ENCODE measurements at regions not wholly inside any gene's neighbourhood (a gene's known extent, or its start where the extent isn't known, plus 50 kb on each side); places are given as distances from the start of the nearest gene placed in this dataset.

DNA sequence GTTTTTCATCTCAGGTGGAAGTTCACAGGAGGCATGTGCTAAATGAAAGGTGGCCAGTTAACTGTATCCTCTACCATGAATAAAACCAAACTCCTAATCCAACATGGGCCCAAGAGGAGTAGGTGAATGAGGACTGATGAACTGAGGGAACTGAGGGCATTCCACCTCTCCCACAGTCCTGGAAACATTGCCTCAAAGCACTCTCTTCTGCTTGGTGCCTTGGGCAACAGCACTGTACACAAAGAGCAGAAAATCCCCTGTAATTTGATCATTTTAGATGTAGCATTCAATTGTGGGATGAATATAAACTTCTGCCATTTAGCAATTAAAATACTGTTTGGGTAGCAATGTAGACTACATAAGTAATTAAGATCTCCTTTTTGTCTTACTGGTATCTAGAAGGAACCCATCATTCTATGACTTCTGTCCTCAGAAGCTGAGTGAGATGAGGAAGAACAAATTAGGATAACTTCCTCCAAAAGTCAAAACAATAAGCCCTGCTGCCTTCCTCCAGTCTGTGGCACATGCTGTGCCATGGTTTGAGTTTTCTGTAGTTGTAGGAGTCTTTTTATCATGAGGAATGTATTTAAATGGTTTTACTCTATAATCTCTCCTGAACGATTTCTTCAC, 86.7 kb upstream of the ZEB2 start:
- Histone ChIP-seq H3K27ac (ENCODE audit: low read depth in 1 of 3, low read length in 2 of 3) (peak overlapping the region in 1 of 3 donors; percentile 80), H3K4me3 (ENCODE audit: low read depth in 1 of 3, low read length in 3 of 3) (no peak overlapping the region), H3K36me3 (ENCODE audit: control insufficient read depth in 3 of 3, insufficient read depth in 2 of 3, low read depth in 1 of 3, low read length in 3 of 3) (no peaks in the 10 kb centered on the region), H3K27me3 (ENCODE audit: control insufficient read depth in 3 of 3, insufficient read depth in 3 of 3, low read length in 3 of 3) (no peaks in the 10 kb centered on the region), H3K4me1 (ENCODE audit: control insufficient read depth in 3 of 3, insufficient read depth in 2 of 3, low read depth in 1 of 3, low read length in 2 of 3) (no peaks in the 10 kb centered on the region), H3K9me3 (ENCODE audit: control insufficient read depth in 2 of 2, insufficient read depth in 1 of 2, low read depth in 1 of 2, low read length in 1 of 2) (no peaks in the 10 kb centered on the region)
- WGBS, 3 donors: 43 to 86% (median 76%) methylated on average over 1 of the region's 1 CpG
- DNase-seq: no peak
- no peak for FAIRE-seq

DNA sequence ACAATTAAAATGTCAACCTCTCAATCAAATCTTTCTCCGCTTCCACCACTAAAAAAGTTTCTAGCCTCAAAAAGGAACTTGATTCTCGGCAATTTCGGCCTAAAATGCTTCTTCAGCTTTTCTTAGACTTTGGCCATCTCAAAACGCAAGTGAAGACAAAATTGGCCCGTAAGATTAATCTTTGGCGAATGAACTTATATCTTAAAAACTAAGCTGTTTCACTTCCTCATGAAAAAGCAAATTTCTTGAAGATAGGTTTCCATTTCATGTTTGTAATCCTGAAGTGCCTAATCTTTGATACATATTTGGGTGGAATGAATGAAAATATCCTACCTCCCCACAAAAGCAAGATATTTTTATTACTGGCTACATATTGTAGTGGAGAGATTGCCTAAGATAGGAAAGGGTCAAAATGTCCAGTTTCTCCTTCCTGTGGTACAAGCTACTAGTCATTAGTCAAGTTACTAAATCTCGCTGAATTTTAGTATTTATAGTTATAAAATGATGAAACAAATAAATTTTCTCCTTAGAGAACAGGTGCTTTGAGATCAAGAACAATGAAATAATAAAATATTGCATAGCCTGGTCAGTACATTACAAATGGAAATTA, 85.4 kb upstream of the ZEB2 start:
- Histone ChIP-seq H3K4me3 (ENCODE audit: low read depth in 1 of 3, low read length in 3 of 3) (no peak overlapping the region), H3K9me3 (ENCODE audit: control insufficient read depth in 2 of 2, insufficient read depth in 1 of 2, low read depth in 1 of 2, low read length in 1 of 2) (no peaks in the 10 kb centered on the region), H3K27ac (ENCODE audit: low read depth in 1 of 3, low read length in 2 of 3) (no peak overlapping the region), H3K36me3 (ENCODE audit: control insufficient read depth in 3 of 3, insufficient read depth in 2 of 3, low read depth in 1 of 3, low read length in 3 of 3) (no peaks in the 10 kb centered on the region), H3K4me1 (ENCODE audit: control insufficient read depth in 3 of 3, insufficient read depth in 2 of 3, low read depth in 1 of 3, low read length in 2 of 3) (no peaks in the 10 kb centered on the region), H3K27me3 (ENCODE audit: control insufficient read depth in 3 of 3, insufficient read depth in 3 of 3, low read length in 3 of 3) (no peaks in the 10 kb centered on the region)
- FAIRE-seq: no peak
- WGBS, 3 donors: 79 to 84% (median 84%) methylated on average over 7 of the region's 7 CpGs
- DNase-seq: no peak

DNA sequence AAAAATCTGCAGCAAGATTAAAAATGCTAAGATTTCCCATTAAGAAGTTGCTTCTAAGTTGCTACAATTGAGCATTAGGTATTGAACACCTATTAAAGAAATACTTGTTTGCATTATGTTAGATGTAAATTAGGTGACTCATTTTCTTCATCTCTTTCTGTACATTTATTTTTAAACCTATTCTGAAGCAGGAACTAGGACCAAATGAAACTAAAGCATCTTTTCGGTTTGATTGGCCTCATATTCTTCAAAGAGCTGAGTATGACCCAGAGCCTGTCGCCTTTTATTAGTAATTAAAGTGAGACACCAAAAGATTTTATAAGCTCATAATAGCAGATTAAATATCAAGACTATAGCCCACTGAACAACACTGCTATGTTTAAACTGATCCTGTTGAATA, 83.4 kb upstream of the ZEB2 start:
- H3K4me3 ChIP-seq (ENCODE audit: low read depth in 1 of 3, low read length in 3 of 3): no peak overlapping the region
- FAIRE-seq (no peak), DNase-seq (no peak)
- H3K36me3 ChIP-seq (ENCODE audit: control insufficient read depth in 3 of 3, insufficient read depth in 2 of 3, low read depth in 1 of 3, low read length in 3 of 3): no peaks in the 10 kb centered on the region
- no peak overlapping the region for H3K27ac ChIP-seq (ENCODE audit: low read depth in 1 of 3, low read length in 2 of 3)
- H3K27me3 ChIP-seq (ENCODE audit: control insufficient read depth in 3 of 3, insufficient read depth in 3 of 3, low read length in 3 of 3): no peaks in the 10 kb centered on the region
- no peaks in the 10 kb centered on the region for H3K9me3 ChIP-seq (ENCODE audit: control insufficient read depth in 2 of 2, insufficient read depth in 1 of 2, low read depth in 1 of 2, low read length in 1 of 2)
- no peaks in the 10 kb centered on the region for H3K4me1 ChIP-seq (ENCODE audit: control insufficient read depth in 3 of 3, insufficient read depth in 2 of 3, low read depth in 1 of 3, low read length in 2 of 3)
- WGBS, 3 donors: 70 to 84% (median 79%) methylated on average over 2 of the region's 2 CpGs

DNA sequence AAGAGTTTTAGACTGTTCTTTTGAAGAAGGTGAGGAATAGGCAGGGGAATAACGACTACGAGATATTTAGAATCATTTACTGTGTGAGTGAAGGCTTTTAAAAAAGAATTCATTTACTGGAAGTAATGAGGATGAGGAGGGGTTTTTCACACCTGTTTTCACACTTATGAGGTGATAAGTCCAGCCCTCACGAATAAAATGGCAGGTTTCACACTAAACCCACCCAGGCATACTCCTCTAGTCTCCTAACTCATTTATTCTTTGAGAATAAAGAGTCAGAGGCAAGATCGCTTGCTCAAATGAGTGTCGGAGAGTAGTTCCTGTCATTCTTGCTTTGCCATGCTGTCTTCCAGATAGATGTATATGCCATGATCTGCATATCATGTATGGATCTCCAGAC, 79.0 kb upstream of the ZEB2 start:
- H3K4me1 ChIP-seq (ENCODE audit: control insufficient read depth in 3 of 3, insufficient read depth in 2 of 3, low read depth in 1 of 3, low read length in 2 of 3): peaks cover 0 to 6% (median 0%) of the 10 kb centered on the region in 3 donors
- H3K4me3 ChIP-seq (ENCODE audit: low read depth in 1 of 3, low read length in 3 of 3): no peak overlapping the region
- DNase-seq (no peak), FAIRE-seq (no peak)
- no peaks in the 10 kb centered on the region for H3K36me3 ChIP-seq (ENCODE audit: control insufficient read depth in 3 of 3, insufficient read depth in 2 of 3, low read depth in 1 of 3, low read length in 3 of 3)
- WGBS, 3 donors: 59 to 72% (median 62%) methylated on average over 5 of the region's 5 CpGs
- H3K27ac ChIP-seq (ENCODE audit: low read depth in 1 of 3, low read length in 2 of 3): no peak overlapping the region
- no peaks in the 10 kb centered on the region for H3K9me3 ChIP-seq (ENCODE audit: control insufficient read depth in 2 of 2, insufficient read depth in 1 of 2, low read depth in 1 of 2, low read length in 1 of 2)
- no peaks in the 10 kb centered on the region for H3K27me3 ChIP-seq (ENCODE audit: control insufficient read depth in 3 of 3, insufficient read depth in 3 of 3, low read length in 3 of 3)

DNA sequence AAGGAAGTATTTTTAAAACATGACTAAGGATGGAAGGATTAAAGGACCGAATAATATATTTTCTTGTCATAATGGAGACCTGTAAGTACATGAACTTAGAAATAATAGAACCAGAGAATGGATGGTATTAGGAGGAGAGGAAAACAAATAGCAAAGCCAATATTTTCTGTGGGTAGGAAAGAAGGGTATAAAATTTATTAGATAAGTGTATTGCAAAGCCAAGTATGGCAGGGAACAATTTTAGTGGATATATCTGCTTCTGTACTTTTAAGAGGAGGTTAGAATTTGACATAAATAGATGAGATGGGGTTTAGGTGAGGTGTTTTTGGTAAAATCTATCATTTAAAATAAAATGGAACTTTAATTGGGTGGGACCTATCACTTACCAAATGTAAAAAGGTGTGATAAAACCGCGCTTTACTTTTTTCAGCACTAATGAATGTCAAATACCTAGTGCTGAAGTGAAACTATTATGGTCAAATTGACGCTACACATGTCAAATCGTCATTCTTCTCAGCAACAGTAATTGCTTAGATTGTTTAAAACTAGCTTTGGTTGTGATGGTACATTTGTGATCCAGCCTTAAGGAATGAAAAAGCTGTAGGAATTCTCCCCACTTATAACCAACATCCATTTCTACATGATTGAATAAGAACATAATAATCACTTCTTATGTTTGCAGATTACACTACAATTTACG, 78.1 kb upstream of the ZEB2 start:
- no peak overlapping the region for H3K27ac ChIP-seq (ENCODE audit: low read depth in 1 of 3, low read length in 2 of 3)
- H3K4me3 ChIP-seq (ENCODE audit: low read depth in 1 of 3, low read length in 3 of 3): no peak overlapping the region
- WGBS, 3 donors: 71 to 76% (median 74%) methylated on average over 6 of the region's 6 CpGs
- peaks cover 0 to 6% (median 0%) of the 10 kb centered on the region in 3 donors for H3K4me1 ChIP-seq (ENCODE audit: control insufficient read depth in 3 of 3, insufficient read depth in 2 of 3, low read depth in 1 of 3, low read length in 2 of 3)
- no peaks in the 10 kb centered on the region for H3K9me3 ChIP-seq (ENCODE audit: control insufficient read depth in 2 of 2, insufficient read depth in 1 of 2, low read depth in 1 of 2, low read length in 1 of 2)
- DNase-seq (no peak), FAIRE-seq (no peak)
- H3K36me3 ChIP-seq (ENCODE audit: control insufficient read depth in 3 of 3, insufficient read depth in 2 of 3, low read depth in 1 of 3, low read length in 3 of 3): no peaks in the 10 kb centered on the region
- H3K27me3 ChIP-seq (ENCODE audit: control insufficient read depth in 3 of 3, insufficient read depth in 3 of 3, low read length in 3 of 3): no peaks in the 10 kb centered on the region

DNA sequence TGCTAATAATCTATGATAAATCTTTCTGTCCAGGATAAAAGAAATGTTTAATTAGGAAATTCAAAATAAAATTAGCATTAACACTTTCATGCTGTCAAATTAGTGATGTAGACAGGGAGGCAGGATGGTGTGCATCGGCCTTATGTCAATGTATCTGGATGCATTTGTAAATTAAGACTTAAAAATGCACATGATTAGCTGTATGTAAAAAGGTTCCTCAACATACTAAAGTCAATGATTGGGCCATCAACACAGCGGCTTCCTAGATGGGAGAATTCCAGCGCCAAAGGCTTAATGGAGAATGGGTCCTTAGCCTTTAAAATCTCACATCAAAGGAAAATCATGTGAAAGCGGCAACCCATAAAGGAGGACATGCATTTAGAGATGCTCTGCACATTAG, 77.5 kb upstream of the ZEB2 start:
- 67 to 69% (median 69%) methylated on average over 4 of the region's 4 CpGs for WGBS, 3 donors
- no peaks in the 10 kb centered on the region for H3K36me3 ChIP-seq (ENCODE audit: control insufficient read depth in 3 of 3, insufficient read depth in 2 of 3, low read depth in 1 of 3, low read length in 3 of 3)
- no peak for FAIRE-seq

DNA sequence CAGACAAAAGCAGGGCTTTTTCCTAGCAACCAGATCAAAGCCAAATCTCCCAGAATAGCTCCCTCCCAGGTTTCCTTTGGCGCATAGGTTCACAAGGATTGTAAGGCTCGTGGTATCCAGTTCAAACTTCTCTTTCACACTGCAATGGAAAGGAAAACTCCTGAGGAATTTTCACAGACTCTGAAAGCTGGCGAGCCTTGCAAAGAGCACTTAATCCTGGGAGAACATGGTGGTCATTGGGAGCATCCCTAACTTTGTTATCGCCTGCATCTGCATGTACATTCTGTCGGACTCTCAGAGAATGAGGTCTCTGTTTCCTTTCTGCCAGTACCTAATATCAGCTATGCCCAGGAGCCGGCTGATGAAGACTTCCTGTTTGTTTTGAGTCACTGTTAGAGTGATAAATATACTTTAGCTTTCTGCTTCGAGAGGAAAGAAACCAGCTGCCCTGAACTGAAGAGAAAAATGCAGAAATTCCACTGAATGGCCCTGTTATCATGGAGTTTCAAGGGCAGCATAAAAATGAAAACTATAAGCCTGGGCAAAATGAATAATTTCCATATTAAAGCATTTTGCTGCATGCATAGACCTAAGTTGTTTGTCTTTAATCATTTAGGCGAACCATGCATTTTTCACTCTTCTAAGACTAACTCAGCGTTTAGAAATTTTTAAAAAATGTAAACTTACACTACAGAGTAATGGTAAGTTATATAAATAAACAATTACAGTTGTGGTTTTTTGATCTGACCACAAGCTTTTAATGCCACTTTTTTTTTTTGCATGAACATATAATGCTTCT, 76.4 kb upstream of the ZEB2 start:
- FAIRE-seq (no peak), DNase-seq (peak in 1 of 2 donors; percentile 4)
- WGBS, 3 donors: 31 to 34% (median 32%) methylated on average over 9 of the region's 9 CpGs
- Histone ChIP-seq H3K27me3 (ENCODE audit: control insufficient read depth in 3 of 3, insufficient read depth in 3 of 3, low read length in 3 of 3) (no peaks in the 10 kb centered on the region), H3K36me3 (ENCODE audit: control insufficient read depth in 3 of 3, insufficient read depth in 2 of 3, low read depth in 1 of 3, low read length in 3 of 3) (no peaks in the 10 kb centered on the region), H3K9me3 (ENCODE audit: control insufficient read depth in 2 of 2, insufficient read depth in 1 of 2, low read depth in 1 of 2, low read length in 1 of 2) (no peaks in the 10 kb centered on the region), H3K4me1 (ENCODE audit: control insufficient read depth in 3 of 3, insufficient read depth in 2 of 3, low read depth in 1 of 3, low read length in 2 of 3) (peaks cover 0 to 6% (median 0%) of the 10 kb centered on the region in 3 donors), H3K27ac (ENCODE audit: low read depth in 1 of 3, low read length in 2 of 3) (peak overlapping the region in 1 of 3 donors; percentile 58), H3K4me3 (ENCODE audit: low read depth in 1 of 3, low read length in 3 of 3) (no peak overlapping the region)

More for the DNA sequence above, 77.5 kb upstream of the ZEB2 start:
- peaks cover 0 to 6% (median 0%) of the 10 kb centered on the region in 3 donors for H3K4me1 ChIP-seq (ENCODE audit: control insufficient read depth in 3 of 3, insufficient read depth in 2 of 3, low read depth in 1 of 3, low read length in 2 of 3)
- no peak for DNase-seq
- H3K9me3 ChIP-seq (ENCODE audit: control insufficient read depth in 2 of 2, insufficient read depth in 1 of 2, low read depth in 1 of 2, low read length in 1 of 2): no peaks in the 10 kb centered on the region
- no peak overlapping the region for H3K4me3 ChIP-seq (ENCODE audit: low read depth in 1 of 3, low read length in 3 of 3)
- H3K27me3 ChIP-seq (ENCODE audit: control insufficient read depth in 3 of 3, insufficient read depth in 3 of 3, low read length in 3 of 3): no peaks in the 10 kb centered on the region
- no peak overlapping the region for H3K27ac ChIP-seq (ENCODE audit: low read depth in 1 of 3, low read length in 2 of 3)

DNA sequence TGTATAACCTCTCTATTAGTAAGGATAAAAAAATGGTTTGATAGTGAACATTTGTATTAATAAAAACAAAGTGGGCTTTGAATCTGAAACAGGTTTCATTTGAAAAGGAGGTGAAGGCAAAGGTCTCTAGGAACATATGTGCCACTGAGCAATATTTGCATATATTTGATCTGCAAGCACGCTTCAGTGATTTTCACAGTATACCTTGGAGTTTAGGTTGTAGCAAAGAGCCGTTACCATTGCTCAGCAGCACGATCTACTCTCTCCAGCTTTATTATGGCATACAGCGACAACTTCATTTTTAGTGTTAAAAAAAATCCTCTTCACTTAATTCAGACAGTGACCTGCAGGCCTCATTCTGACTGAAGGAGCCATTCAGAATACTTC, 75.8 kb upstream of the ZEB2 start:
- H3K27me3 ChIP-seq (ENCODE audit: control insufficient read depth in 3 of 3, insufficient read depth in 3 of 3, low read length in 3 of 3): no peaks in the 10 kb centered on the region
- no peak overlapping the region for H3K27ac ChIP-seq (ENCODE audit: low read depth in 1 of 3, low read length in 2 of 3)
- DNase-seq (no peak), FAIRE-seq (no peak)
- WGBS, 3 donors: 67 to 80% (median 75%) methylated on average over 4 of the region's 4 CpGs
- no peak overlapping the region for H3K4me3 ChIP-seq (ENCODE audit: low read depth in 1 of 3, low read length in 3 of 3)
- peaks cover 0 to 6% (median 0%) of the 10 kb centered on the region in 3 donors for H3K4me1 ChIP-seq (ENCODE audit: control insufficient read depth in 3 of 3, insufficient read depth in 2 of 3, low read depth in 1 of 3, low read length in 2 of 3)
- no peaks in the 10 kb centered on the region for H3K9me3 ChIP-seq (ENCODE audit: control insufficient read depth in 2 of 2, insufficient read depth in 1 of 2, low read depth in 1 of 2, low read length in 1 of 2)
- no peaks in the 10 kb centered on the region for H3K36me3 ChIP-seq (ENCODE audit: control insufficient read depth in 3 of 3, insufficient read depth in 2 of 3, low read depth in 1 of 3, low read length in 3 of 3)
